ENCODE measurements at regions not wholly inside any gene's neighbourhood (a gene's known extent, or its start where the extent isn't known, plus 50 kb on each side); places are given as distances from the start of the nearest gene placed in this dataset.

DNA sequence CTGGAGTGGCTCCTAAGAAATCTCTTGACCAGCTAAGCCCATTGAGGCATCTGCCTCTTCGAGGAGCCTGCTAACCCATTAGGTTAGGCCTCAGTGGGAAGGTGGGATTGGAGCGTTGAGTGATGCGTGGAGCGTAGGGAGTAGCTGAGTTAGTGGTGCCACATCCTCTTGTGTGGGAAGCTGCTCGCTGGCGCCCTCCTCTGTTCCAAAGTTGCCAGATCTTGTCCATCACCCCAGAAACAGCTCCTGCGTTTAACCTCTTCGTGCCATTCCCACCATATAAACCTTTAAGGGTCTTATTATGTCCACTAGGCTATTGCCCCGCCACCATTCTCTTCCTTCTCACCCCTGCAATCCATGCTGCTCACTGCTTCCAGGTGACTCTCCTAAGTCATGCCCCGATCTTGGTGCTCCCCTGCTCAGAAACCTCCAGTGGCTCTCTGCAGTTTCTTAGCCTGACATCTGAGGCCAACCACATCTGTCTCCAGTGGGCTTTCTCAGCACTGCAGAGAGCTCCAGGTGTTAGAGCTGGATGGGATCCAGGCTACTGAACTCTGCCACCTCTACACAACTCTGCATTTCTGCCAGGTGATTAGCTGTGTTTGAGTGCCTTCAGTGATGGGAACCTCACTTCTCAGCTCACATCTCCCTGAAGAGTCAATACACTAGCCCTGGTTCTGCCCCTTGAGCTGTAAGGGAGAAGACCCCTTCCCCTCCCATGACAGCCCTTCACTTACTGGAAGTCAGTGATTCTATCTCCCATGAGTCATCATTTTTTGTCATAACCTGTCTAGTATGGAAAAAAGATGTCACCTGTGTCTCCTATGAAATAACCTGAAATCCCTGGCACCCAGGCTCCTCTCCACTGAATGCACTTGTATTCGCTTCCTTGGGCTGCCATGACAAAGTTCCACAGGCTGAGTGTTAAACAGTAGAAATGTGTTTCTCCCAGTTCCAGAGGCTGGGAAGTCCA lies 65.0 kb upstream of the FGFR2 start:
- TF ChIP-seq CTCF (conservative IDR thresholded peaks at IDR 0.05 in 1 of 2, IDR thresholded peaks at IDR 0.05 in 1 of 2; ENCODE audit: extremely low read depth in 1 of 2, insufficient read depth in 1 of 2, low read depth in 1 of 2, low read length in 2 of 2) (peak; percentile 48), EZH2 (IDR thresholded peaks at IDR 0.05; ENCODE audit: borderline replicate concordance, low read length) (no peak)
